ENCODE measurements at regions not wholly inside any gene's neighbourhood (a gene's known extent, or its start where the extent isn't known, plus 50 kb on each side); places are given as distances from the start of the nearest gene placed in this dataset.
"Not testable (repeated sequence)": the region's sequence is repeated elsewhere in the genome, so short reads cannot be mapped to it uniquely, and the experiment has no call there.

DNA sequence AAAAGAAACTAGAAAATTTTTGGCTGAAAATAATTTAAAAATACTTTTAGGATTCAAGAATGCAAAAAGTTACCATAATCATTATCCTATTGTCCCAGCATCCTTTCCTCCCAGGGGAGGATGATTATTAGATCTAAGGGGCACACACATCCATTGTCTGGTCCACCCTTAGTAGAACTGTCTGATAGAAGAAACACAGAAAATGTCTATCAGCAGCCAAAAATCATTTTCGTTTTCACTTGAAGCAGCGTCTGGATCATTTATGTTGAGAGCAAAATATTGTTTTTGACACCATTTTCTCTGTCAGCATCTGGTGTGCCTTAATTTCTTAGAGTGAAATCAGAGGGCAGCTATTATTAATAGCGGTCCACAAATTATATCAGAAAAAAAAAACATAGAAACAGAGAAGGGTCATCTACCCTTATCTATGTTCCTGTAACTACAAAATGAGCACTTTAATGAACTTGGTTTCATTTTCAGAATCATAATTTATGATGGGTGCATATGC, 446.3 kb downstream of the TRAM1L1 start:
- no peak for DNase-seq

DNA sequence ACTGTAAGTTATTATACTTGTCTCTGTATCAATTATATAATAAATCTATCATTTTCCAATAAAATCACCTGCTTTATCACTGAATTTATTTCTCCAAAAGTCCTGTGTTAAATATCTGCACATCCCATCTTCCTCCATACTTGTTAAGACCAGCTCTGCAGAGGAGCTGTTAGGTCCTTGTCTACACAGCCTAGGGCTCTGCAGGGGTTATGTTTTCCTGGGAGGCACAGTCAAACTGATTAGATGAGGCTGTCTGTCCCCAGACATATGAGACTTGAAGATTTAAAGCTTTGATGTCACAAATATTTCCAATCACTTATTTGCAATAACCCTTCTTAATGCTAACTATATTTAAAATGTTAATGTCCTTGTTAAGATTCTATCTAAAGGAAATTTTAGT, 446.8 kb downstream of the TRAM1L1 start:
- DNase-seq, result no peak

DNA sequence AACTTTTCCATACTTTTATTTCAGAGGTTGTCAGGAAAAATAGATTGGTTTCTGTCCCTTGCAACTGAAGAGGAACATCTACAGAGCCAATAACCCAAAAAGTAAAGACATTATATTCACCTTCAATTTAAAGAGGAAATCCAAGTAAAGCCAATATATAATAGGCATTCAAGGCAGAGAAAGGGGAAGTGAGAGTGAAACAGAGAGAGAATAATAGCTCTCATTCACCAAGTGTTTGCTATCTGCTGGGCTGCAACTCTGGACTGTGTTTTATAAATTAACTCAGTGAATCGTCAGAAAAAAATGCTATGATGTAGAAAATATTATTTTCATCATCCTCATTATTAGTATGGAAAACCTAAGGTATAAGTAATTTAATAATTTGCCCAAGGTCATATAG, 448.5 kb downstream of the TRAM1L1 start:
- no peak for DNase-seq

DNA sequence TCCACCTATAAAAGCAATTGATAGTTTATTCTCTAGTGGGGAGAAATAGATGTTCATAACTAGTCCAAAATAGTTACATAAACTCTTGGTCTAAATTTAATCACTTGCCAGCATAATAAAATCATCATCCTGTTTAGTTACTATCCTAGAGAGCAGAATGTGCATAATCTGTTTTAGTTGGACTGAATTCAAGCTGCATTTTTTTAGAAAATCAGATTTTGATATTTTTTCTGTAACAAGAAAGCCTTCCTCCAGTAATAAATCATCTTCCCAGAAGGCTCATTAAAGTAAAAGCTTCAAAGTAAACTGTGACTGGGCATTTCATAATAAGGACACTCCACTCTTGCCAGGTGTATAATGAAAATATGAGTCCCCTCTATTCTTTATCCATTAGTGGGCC, 453.1 kb downstream of the TRAM1L1 start:
- DNase-seq, result no peak

DNA sequence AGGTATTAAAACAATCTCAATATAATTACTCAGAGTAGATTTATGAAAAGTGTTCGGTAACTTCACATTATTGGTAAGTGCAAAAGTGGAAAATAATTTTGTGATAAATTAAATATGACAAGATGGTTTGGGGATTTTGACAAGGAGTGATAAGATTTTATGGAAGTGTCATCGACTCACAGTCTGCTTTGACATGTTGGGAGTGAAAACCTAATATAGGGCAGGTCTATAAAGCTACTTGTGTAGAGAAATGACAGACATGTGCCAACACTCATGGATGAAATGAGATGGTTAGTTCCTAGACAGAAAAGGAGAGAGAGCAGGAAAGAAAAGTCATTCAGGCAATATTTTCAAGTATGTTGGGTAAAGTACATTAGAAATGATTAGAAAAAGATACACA, 456.8 kb downstream of the TRAM1L1 start:
- DNase-seq, result no peak

DNA sequence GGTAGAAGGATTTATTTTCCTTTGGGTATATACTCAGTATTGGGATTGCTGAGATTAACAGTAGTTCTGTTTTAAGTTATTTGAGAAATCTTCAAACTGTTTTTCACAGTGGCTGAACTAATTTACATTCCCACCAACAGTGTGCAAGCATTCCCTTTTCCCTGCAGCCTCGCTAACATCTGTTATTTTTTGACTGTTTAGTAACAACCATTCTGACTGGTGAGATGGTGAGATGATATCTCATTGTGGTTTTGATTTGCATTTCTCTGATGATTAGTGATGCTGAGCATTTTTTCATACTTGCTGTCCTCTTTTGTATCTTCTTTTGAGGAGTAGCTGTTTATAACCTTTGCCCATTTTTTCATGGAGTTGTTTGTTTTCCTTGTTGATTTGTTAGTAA, 457.8 kb downstream of the TRAM1L1 start:
- no peak for DNase-seq

DNA sequence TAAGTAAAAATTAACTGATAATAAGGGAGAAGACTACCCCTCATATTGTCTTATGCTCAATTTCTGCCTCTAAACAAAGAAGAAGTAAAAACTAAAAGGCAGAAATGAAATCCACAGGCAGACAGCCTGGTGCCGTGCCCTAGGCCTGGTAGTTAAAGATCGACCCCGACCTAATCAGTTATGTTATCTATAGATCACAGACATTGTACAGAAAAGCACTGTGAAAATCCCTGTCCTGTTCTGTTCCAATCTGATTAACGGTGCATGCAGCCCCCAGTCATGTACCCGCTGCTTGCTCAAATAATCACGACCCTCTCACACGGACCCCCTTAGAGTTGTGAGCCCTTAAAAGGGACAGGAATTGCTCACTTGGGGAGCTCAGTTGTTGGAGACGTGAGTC, 465.9 kb downstream of the TRAM1L1 start:
- not testable (repeated sequence) for DNase-seq

DNA sequence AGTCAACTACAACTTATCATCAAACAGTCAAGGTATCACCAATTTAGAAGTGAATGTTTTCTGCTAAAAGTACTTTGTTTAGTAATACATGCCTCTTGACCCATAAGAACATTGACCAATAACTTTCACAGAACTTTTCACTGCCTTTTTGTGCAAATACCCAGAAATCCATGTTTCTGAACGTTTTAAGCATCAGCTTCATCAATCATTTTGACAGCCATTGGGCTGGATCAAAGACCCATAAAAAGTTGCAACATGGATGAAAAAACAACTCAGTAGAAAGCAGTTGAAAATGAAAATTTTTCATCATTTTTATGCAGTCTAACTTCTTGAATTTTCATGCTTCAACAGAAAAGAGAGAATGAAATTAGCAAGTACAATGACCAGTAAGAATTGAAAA, 466.7 kb downstream of the TRAM1L1 start:
- DNase-seq, result no peak

DNA sequence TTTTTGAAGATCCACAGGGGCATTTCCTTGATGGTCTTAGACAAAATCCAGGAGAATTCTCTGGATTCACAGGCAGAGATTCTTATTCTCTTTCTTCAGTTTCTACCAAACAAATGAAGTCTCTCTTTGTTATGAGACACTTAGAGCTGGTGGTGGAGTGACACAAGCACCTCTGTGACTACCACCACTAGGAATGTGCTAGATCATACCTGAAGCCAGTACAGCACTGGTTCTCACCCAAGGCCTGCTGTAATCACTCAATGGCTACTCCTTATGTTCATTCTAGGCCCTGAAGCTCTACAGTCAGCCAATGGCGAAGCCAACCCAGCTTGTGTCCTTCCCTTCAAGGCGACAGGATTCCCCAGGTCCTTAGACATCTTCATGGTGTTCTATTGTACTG, 482.3 kb downstream of the TRAM1L1 start:
- no peak for DNase-seq

DNA sequence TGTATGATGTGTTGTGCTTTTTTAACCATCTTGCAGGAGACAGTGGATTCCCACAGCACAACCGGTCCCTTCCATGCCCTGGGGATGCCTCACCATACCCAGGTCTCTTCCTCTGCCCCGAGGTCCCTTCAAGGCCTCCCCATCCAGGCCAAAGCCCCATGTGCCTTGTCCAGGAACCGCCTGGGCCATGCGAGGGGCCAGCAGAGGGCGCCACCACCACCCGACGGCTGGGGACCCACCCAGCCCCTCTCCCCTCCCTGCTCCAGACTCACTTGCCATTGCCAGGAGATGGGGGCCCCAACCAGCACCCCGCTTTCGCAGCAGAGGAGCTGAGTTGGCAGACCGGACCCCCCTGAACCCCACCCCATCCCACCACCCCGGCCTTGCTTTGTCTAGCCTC, 485.5 kb downstream of the TRAM1L1 start:
- DNase-seq, result peak; percentile 1

DNA sequence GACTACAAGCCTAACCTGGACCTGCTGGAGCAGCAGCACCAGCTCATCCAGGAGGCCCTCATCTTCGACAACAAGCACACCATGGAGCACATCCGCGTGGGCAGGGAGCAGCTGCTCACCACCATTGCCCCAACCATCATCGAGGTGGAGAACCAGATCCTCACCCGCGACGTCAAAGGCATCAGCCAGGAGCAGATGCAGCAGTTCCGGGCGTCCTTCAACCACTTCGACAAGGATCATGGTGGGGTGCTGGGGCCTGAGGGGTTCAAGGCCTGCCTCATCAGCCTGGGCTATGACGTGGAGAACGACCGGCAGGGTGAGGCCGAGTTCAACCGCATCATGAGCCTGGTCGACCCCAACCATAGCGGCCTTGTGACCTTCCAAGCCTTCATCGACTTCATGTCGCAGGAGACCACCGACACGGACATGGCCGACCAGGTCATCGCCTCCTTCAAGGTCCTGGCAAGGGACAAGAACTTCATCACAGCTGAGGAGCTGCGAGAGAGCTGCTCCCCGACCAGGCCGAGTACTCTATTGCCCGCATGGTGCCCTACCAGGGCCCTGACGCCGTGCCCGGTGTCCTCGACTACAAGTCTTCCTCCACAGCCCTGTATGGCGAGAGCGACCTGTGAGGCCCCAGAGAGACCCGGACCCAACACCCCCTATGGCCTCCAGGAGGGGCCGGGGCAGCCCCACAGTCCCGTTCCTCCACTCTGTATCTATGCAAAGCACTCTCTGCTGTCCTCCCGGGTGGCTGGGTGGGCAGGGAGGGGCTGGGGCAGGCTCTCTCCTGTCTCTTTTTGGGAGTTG, 486.2 kb downstream of the TRAM1L1 start:
- DNase-seq, result no peak

DNA sequence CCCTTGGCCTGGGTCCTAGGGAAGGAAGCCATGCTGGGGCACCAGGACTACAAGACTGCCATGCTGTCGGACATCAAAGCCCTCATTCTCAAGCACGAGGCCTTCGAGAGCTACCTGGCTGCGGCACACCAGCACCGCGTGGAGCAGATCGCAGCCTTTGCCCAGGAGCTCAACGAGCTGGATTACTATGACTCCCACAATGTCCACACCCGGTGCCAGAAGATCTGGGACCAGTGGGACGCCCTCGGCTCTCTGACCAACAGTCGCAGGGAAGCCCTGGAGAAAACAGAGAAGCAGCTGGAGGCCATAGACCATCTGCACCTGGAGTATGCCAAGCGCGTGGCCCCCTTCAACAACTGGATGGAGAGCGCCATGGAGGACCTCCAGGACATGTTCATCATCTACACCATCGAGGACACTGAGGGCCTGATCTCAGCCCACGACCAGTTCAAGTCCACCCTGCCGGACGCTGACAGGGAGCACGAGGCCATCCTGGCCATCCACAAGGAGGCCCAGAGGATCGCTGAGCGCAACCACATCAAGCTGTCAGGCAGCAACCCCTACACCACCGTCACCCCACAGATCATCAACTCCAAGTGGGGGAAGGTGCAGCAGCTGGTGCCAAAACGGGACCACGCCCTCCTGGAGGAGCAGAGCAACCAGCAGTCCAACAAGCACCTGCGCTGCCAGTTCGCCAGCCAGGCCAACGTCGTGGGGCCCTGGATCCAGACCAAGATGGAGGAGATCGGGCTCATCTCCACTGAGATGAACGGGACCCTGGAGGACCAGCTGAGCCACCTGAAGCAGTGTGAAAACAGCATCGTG, 487.0 kb downstream of the TRAM1L1 start:
- DNase-seq, result no peak

DNA sequence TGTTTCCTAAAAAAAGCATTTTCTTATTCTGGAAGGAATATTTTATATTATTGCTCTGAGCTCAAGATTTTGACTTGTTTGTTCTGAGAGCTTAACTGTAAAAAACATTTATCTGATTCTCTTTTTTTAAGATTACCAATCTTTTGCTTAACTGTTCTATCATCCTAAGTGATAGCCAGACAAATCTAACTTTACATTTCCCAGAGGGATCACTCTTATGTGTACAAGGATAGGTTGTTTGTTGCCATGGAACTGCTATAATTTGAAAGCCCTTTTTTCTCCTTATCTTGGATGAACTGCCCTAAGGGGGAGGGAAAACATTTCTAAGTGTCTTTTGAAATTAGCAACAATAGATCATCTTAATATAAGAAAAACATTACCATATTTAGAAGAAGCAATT, 494.7 kb downstream of the TRAM1L1 start:
- DNase-seq, result no peak

DNA sequence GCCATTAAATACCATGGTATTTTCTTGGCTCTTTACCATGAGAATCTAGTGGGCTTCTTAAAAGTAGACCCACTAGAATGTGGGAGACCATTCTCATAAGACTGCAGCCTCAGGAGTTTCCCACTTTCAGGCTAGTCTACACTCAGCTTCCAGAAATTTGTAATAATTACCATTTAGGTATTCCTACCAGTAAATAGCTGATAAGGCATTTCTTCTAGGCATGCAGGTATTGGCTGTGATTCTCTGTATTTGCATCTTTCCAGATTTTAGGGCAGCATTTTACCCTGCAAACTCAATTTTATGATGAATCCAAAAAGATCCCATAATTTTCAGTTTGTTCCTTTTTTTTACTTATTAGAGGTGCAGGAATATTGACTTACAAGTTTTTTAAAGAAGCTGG, 496.6 kb downstream of the TRAM1L1 start:
- no peak for DNase-seq

DNA sequence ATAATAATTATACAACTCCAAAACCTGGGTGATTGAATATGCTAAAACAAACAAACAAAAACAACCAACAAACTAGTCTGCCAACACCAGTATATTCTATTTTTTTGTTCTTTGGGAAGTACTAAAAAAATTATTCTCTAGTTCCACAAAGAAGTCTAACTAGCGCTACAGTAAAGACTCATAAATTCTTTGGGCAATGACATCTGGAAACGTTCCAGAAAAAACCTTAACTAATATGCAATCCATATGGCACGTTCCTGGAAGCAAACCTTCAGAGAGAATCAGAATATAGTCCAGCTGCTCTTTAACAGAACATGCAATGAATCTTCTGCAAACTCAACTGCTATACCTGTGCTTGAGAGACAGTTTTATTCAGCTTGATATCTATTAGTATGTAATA, 500.1 kb downstream of the TRAM1L1 start:
- no peak for DNase-seq

DNA sequence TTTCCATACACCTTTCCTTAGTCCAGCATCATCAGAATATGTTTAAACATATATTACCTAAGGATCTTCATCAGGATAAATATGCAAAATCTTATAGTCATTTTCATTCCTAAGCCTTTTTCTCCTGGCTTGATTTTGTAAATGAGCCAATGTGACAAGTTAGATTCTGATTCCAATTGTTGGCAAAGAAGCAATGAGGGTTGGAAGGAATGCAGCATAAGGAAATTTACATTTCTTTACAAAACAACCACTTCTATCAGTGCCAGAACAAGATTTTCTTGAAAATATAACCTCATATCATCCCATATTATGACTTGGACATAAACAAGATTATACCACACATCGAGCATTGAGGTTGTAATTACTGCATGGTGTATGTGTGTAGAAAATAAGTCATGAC, 508.1 kb downstream of the TRAM1L1 start:
- DNase-seq, result no peak

DNA sequence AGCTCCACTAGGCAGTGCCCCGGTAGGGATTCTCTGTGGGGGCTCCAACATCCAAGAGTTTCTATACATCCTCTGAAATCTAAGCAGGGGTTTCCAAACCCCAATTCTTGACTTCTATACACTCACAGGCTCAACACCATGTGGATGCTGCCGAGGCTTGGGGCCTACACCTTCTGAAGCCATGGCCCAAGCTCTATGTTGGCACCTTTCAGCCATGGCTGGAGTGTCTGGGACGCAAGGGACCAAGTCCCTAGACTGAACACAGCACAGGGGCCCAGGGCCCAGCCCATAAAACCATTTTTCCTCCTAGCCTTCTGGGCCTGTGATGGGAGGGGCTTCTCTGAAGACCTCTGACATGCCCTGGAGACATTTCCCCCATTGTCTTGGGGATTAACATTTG, 511.8 kb downstream of the TRAM1L1 start:
- DNase-seq, result no peak

DNA sequence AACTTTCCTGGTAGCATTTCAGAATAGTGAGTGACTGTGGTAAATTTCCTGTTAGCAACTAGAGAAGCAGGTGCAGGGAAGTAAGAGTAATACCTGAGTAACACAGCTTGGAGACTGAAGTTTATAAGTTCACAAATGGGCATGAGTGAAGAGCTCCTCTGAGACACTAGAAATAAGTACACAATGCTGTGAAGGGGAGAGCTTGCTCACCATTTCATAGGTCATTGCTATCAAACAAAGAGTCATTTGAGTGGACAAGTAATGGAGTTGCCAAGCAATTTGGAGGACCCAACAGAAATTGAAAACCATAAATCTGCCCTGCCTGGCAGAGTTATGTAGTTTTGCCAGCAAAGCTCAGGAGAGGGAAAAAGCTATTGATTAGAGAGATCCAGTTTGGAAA, 523.6 kb downstream of the TRAM1L1 start:
- DNase-seq, result no peak

DNA sequence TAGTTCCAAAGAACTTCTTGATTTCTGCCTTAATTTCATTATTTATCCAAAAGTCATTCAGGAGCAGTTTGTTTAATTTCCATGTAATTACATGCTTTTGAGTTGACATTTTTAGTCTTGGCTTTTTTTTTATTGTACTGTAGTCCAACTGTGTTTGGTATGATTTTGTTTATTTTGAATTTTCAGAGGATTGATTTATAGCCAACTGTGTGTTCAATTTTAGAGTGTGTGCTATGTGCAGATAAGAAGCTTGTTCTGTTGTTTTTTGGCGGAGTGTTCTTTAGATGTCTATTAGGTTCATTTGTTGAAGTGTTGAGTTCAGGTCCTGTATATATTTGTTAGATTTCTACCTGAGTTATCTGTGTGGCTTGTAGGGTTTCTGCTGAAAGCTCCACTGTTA, 533.6 kb downstream of the TRAM1L1 start:
- DNase-seq, result no peak

DNA sequence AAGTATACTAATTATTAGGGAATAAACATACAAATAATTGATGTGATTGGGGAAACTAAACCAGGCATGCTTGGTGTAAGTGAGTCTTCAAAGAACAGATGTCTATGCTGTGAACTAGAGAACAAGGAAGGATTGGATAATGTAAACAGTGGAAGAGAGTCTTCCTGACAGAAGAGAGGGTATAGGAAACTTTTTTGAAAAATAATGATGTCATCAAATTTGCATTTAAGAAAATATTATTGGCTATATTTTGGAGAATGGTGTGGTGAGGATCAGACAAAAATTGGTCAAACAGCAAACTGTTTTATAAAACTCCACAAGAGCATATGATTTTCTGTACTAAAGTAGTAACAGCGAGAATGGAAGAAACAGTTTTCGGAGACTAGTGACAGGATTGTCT, 537.7 kb downstream of the TRAM1L1 start:
- DNase-seq, result no peak

DNA sequence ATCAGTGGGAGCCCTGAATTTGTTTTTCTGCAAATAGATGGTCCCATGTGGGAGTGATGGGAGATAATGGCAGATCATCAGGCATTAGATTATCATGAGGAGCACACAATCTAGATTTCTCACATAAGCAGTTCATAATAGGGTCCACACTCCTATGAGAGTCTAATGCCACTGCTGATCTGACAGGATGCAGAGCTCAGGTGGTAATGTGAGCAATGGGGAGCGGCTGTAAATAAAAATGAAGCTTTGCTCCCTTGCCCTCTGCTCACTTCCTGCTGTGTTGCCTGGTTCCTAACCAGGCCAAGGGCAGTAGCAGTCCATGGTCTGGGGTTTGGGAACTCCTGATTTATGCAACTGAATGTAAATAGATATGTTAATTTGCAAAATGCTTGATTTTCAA, 538.6 kb downstream of the TRAM1L1 start:
- DNase-seq, result no peak

DNA sequence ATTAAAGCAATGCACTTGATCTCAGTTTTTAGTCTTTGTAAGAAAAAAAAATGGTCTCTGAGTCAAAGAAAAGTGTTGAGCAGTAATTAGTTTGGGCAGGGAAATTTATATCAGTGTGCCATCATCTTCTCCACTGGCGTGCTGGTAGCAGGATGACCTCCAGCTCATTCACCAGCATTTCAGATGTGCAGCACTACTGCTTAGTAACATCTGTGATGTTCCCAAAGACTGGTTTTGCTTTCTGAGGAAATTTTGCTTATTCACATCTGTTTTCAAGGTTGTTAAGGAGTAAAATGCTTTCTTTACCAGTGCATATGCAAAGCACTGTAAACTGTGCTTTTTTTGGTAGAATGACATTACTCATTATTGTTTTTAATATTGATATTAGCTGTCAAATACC, 540.4 kb downstream of the TRAM1L1 start:
- no peak for DNase-seq

DNA sequence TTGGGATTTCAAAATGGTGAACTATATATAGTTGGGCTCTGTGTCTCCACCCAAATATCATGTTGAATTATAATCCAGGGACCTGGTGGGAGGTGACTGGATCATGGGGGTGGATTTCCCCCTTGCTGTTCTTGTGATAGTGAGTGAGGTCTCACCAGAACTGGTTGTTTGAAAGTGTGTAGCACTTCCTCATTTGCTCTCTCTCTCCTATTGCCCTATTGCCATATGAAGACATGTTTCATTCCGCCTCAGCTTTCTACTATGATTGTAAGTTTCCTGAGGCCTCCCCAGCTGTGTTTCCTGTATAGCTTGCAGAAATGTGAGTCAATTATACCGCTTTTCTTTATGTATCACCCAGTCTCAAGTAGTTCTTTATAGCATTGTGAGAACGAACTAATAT, 545.6 kb downstream of the TRAM1L1 start:
- no peak for DNase-seq

DNA sequence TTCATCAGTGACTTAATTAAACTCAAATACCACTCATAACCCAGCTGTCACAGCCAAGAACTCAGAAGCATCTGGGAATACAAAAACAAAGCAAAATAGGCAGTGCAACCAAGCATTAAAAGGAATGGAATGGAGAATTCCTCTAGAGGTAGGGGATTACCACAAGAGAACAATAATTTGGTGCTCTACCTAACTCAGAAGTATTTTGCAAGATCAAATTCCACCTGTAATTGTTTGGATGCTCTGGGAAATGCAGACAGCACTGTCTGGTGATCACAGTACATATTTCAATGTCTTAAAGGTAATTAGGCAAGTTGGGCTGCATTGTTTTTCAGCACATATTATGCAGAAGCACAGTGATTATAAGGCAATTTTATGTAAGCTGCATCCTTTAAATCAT, 547.5 kb downstream of the TRAM1L1 start:
- no peak for DNase-seq
